Activated T-cell treated with anti-CD3 and anti-CD28 coated beads for 4 hours (primary cell): ENCODE measurements at regions not wholly inside any gene's neighbourhood (a gene's known extent, or its start where the extent isn't known, plus 50 kb on each side); places are given as distances from the start of the nearest gene placed in this dataset.

Experiments
- DNase-seq: peaks from one replicate; pipeline ENCODE4 v3.0.0-alpha.2; 2020

- DNase-seq, result no peak
These were observed 209.5 kb downstream of the LPIN1 start for GRCh38 chr2:11955884-11956291.

GRCh38 chr2:11962707-11963328 lies 216.4 kb downstream of the LPIN1 start:
- DNase-seq, result no peak

- DNase-seq, result no peak
These were observed 217.5 kb downstream of the LPIN1 start for GRCh38 chr2:11963966-11964365.

GRCh38 chr2:11967946-11968465 lies 221.6 kb downstream of the LPIN1 start:
- DNase-seq, result no peak

GRCh38 chr2:11968521-11968920 lies 222.1 kb downstream of the LPIN1 start:
- no peak for DNase-seq

- no peak for DNase-seq
These were observed 223.3 kb downstream of the LPIN1 start for GRCh38 chr2:11969774-11970173.

- DNase-seq, result no peak
These were observed 228.1 kb downstream of the LPIN1 start for GRCh38 chr2:11974573-11974972.

GRCh38 chr2:11975373-11975772 lies 228.9 kb downstream of the LPIN1 start:
- no peak for DNase-seq

GRCh38 chr2:11976073-11976472 lies 229.6 kb downstream of the LPIN1 start:
- no peak for DNase-seq

- DNase-seq, result no peak
These were observed 231.5 kb downstream of the LPIN1 start for GRCh38 chr2:11977766-11978524.

GRCh38 chr2:11980809-11981208 lies 234.4 kb downstream of the LPIN1 start:
- DNase-seq, result no peak

GRCh38 chr2:11983401-11983800 lies 237.0 kb downstream of the LPIN1 start:
- no peak for DNase-seq

- no peak for DNase-seq
These were observed 237.4 kb downstream of the LPIN1 start for GRCh38 chr2:11983870-11984269.

- no peak for DNase-seq
These were observed 238.1 kb downstream of the LPIN1 start for GRCh38 chr2:11984316-11985158.

- DNase-seq, result no peak
These were observed 239.6 kb downstream of the LPIN1 start for GRCh38 chr2:11985817-11986566.

GRCh38 chr2:11987151-11987550 lies 240.7 kb downstream of the LPIN1 start:
- no peak for DNase-seq

- no peak for DNase-seq
These were observed 242.4 kb downstream of the LPIN1 start for GRCh38 chr2:11988691-11989353.

GRCh38 chr2:11989354-11989703 lies 242.9 kb downstream of the LPIN1 start:
- DNase-seq, result no peak

- no peak for DNase-seq
These were observed 244.1 kb downstream of the LPIN1 start for GRCh38 chr2:11990576-11990975.

GRCh38 chr2:11993749-11994148 lies 247.3 kb downstream of the LPIN1 start:
- DNase-seq, result no peak

GRCh38 chr2:11995456-11995855 lies 249.0 kb downstream of the LPIN1 start:
- DNase-seq, result no peak

GRCh38 chr2:11996618-11997017 lies 250.2 kb downstream of the LPIN1 start:
- no peak for DNase-seq
